Vagina (tissue), 2 donors: ENCODE measurements at regions not wholly inside any gene's neighbourhood (a gene's known extent, or its start where the extent isn't known, plus 50 kb on each side); places are given as distances from the start of the nearest gene placed in this dataset.
"Not testable (repeated sequence)": the region's sequence is repeated elsewhere in the genome, so short reads cannot be mapped to it uniquely, and the experiment has no call there.

Experiments used
- DNase-seq, 2 donors: peaks; one replicate each; pipeline ENCODE4 v3.0.0-alpha.2; 2017; ENCODE audit errors: extremely low spot score in 2 of 2
- H3K27ac ChIP-seq: fragments of 200-600 bp; sonication (generic); one replicate; pipeline ENCODE4 v1.5.1; 2019
- H3K27me3 ChIP-seq: fragments of 200-600 bp; sonication (generic); one replicate; pipeline ENCODE4 v1.5.1; 2019
- H3K36me3 ChIP-seq, 2 donors: fragments of 200-600 bp; sonication (generic); one replicate each; pipeline ENCODE4 v1.5.1; 2017 to 2019
- H3K4me1 ChIP-seq: fragments of 200-600 bp; sonication (generic); one replicate; pipeline ENCODE4 v1.5.1; 2019
- H3K4me3 ChIP-seq, 2 donors: fragments of 200-600 bp; sonication (generic); 1 replicate in 1 of 2; 2 replicates in 1 of 2; pipeline ENCODE4 v1.5.1; 2016 to 2019
- H3K9me3 ChIP-seq: fragments of 200-600 bp; sonication (generic); one replicate; pipeline ENCODE4 v1.5.1; 2019
- CTCF ChIP-seq, 3 experiments: fragments of 450-650 bp in 2 of 3; fragments of 200-600 bp in 1 of 3; sonication (generic) in 1 of 3; IDR thresholded peaks; one replicate each; pipeline ENCODE4 v1.5.1; 2017 to 2019; ENCODE audit warnings: antibody characterized with exemption in 3 of 3, mild to moderate bottlenecking in 2 of 3, moderate library complexity in 2 of 3
- POLR2A ChIP-seq, 2 donors: fragments of 450-650 bp; IDR thresholded peaks; one replicate each; pipeline ENCODE4 v1.6.1; 2017; ENCODE audit warnings: antibody characterized with exemption in 2 of 2, mild to moderate bottlenecking in 2 of 2, moderate library complexity in 2 of 2
- POLR2AphosphoS5 ChIP-seq, 2 donors: sonication (generic); formaldehyde crosslinking; IDR thresholded peaks; one replicate each; pipeline ENCODE4 v1.9.0; 2017; ENCODE audit warnings: antibody characterized with exemption in 2 of 2, mild to moderate bottlenecking in 2 of 2, low read depth in 1 of 2; ENCODE audit not compliant: insufficient read depth in 1 of 2
- intact Hi-C: fragments of 100-400 bp; cut with DNase I; formaldehyde crosslinking; loops from one replicate; pipeline ENCODE4 v1.15.1; 2023

- no peaks in the 10 kb centered on the region for H3K4me1 ChIP-seq
- H3K9me3 ChIP-seq: no peaks in the 10 kb centered on the region
- H3K27ac ChIP-seq: no peak overlapping the region
- DNase-seq: no peak
- no peaks in the 10 kb centered on the region for H3K27me3 ChIP-seq
- no peaks in the 10 kb centered on the region for H3K36me3 ChIP-seq
- no peak overlapping the region for H3K4me3 ChIP-seq
- intact Hi-C loops: no loop called here
- TF ChIP-seq POLR2AphosphoS5 (IDR thresholded peaks at IDR 0.05; ENCODE audit: insufficient read depth in 1 of 2, low read depth in 1 of 2) (no peak), POLR2A (IDR thresholded peaks at IDR 0.05) (no peak), CTCF (IDR thresholded peaks at IDR 0.05) (no peak)
These were observed 68.2 kb downstream of the RFPL4B start for GRCh38 chr6:112415366-112415765.

- TF ChIP-seq CTCF (IDR thresholded peaks at IDR 0.05) (no peak), POLR2A (IDR thresholded peaks at IDR 0.05) (no peak), POLR2AphosphoS5 (IDR thresholded peaks at IDR 0.05; ENCODE audit: insufficient read depth in 1 of 2, low read depth in 1 of 2) (no peak)
- H3K36me3 ChIP-seq: no peaks in the 10 kb centered on the region
- H3K27me3 ChIP-seq: no peaks in the 10 kb centered on the region
- H3K4me1 ChIP-seq: no peaks in the 10 kb centered on the region
- no peaks in the 10 kb centered on the region for H3K9me3 ChIP-seq
- intact Hi-C loops: no loop called here
- DNase-seq: no peak
- no peak overlapping the region for H3K27ac ChIP-seq
- H3K4me3 ChIP-seq: no peak overlapping the region
These were observed 69.7 kb downstream of the RFPL4B start for GRCh38 chr6:112416866-112417265.

- intact Hi-C loops, H3K4me1 ChIP-seq, DNase-seq, H3K36me3 ChIP-seq, H3K4me3 ChIP-seq, H3K27ac ChIP-seq, H3K27me3 ChIP-seq, H3K9me3 ChIP-seq: not testable (repeated sequence)
These were observed 79.9 kb downstream of the RFPL4B start for GRCh38 chr6:112427011-112427410.

GRCh38 chr6:112427499-112427898 lies 80.4 kb downstream of the RFPL4B start:
- Histone ChIP-seq H3K4me1 (no peaks in the 10 kb centered on the region), H3K27ac (no peak overlapping the region), H3K27me3 (no peaks in the 10 kb centered on the region), H3K36me3 (no peaks in the 10 kb centered on the region), H3K4me3 (no peak overlapping the region), H3K9me3 (no peaks in the 10 kb centered on the region)
- no peak for DNase-seq
- TF ChIP-seq POLR2A (IDR thresholded peaks at IDR 0.05) (no peak), POLR2AphosphoS5 (IDR thresholded peaks at IDR 0.05; ENCODE audit: insufficient read depth in 1 of 2, low read depth in 1 of 2) (no peak), CTCF (IDR thresholded peaks at IDR 0.05) (no peak)
- intact Hi-C loops: no loop called here

GRCh38 chr6:112428477-112428876 lies 81.3 kb downstream of the RFPL4B start:
- no peak for DNase-seq
- no peaks in the 10 kb centered on the region for H3K36me3 ChIP-seq
- H3K27me3 ChIP-seq: no peaks in the 10 kb centered on the region
- no peaks in the 10 kb centered on the region for H3K9me3 ChIP-seq
- H3K27ac ChIP-seq: no peak overlapping the region
- intact Hi-C loops: no loop called here
- TF ChIP-seq POLR2A (IDR thresholded peaks at IDR 0.05) (no peak), POLR2AphosphoS5 (IDR thresholded peaks at IDR 0.05; ENCODE audit: insufficient read depth in 1 of 2, low read depth in 1 of 2) (no peak), CTCF (IDR thresholded peaks at IDR 0.05) (no peak)
- no peak overlapping the region for H3K4me3 ChIP-seq
- H3K4me1 ChIP-seq: no peaks in the 10 kb centered on the region

- Histone ChIP-seq H3K4me1 (no peaks in the 10 kb centered on the region), H3K36me3 (no peaks in the 10 kb centered on the region), H3K4me3 (no peak overlapping the region), H3K27ac (no peak overlapping the region), H3K27me3 (no peaks in the 10 kb centered on the region), H3K9me3 (no peaks in the 10 kb centered on the region)
- TF ChIP-seq POLR2AphosphoS5 (IDR thresholded peaks at IDR 0.05; ENCODE audit: insufficient read depth in 1 of 2, low read depth in 1 of 2) (no peak), CTCF (IDR thresholded peaks at IDR 0.05) (no peak), POLR2A (IDR thresholded peaks at IDR 0.05) (no peak)
- intact Hi-C loops: no loop called here
- DNase-seq: no peak
These were observed 82.1 kb downstream of the RFPL4B start for GRCh38 chr6:112429226-112429625.
